Fibroblast of skin of left biceps (primary cell): ENCODE measurements at regions not wholly inside any gene's neighbourhood (a gene's known extent, or its start where the extent isn't known, plus 50 kb on each side); places are given as distances from the start of the nearest gene placed in this dataset.
"Not testable (repeated sequence)": the region's sequence is repeated elsewhere in the genome, so short reads cannot be mapped to it uniquely, and the experiment has no call there.

Experiments used
- DNase-seq, 2 experiments: peaks; one replicate each; pipeline ENCODE4 v3.0.0-alpha.2; 2013; ENCODE audit warnings: low read depth in 2 of 2

DNA sequence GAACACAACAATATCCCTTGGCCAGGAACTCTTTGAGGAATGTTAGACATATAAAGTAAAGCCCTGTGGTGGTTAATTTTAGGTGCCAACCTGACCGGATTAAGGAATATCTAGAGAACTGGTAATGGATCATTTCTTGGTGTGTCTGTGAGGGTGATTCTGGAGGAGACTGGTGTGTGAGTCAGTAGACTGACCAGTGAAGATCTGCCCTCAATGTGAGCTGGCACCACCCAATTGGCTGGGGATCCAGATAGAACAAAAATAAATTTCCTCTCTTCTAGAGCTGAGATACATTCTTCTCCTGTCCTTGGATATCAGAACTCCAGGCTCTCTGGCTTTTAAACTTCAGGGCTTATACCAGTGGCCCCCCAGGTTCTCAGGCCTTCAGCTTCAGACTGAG is 56.2 kb upstream of the TNPO1 start:
- DNase-seq: no peak

DNA sequence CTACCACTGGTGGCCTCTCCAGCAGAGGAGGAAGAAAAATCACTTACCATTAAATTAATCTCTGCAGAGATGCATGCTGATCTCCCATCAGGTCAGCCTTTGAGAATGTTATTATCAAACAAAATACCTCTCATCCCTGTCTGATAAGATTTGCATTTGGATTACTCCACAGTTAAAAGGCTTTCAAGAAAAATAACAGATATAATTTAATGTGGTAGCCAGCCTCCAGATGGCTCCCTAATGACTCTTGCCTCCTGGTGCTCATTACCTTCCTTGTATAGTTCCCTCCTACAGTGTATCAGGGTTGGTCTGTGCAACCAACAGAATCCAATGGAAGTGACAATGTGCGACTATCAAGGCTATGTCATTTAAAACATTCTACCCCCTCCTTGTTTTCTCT is 63.6 kb upstream of the TNPO1 start:
- no peak for DNase-seq

DNA sequence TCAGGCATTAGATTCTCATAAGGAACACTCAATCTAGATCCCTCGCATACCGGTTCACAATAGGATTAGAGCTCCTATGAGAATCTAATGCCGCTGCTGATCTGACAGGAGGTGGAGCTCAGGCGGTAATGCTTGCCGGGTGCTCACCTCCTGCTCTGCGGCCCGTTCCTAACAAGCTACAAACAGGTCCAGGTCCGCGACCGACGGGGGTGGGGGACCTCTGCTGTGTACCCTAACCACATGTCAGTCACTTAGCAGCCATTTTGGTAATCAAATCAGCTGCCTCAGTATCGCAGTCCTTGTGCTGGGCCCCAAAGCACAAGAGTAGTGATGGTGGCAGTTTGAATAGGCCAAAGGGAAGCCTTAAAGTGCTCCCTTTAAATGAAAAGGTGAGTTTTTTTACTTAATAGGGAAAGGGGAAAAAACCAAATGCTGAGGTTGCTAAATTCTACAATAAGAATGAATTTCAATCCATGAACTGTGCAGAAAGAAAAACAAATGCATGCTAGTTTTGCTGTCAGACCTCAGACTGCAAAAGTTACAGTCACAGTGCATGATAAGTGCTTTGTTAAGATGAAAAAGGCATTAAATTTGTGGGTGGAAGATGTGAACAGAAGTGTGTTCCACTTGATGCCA is 67.0 kb upstream of the TNPO1 start:
- no peak for DNase-seq

DNA sequence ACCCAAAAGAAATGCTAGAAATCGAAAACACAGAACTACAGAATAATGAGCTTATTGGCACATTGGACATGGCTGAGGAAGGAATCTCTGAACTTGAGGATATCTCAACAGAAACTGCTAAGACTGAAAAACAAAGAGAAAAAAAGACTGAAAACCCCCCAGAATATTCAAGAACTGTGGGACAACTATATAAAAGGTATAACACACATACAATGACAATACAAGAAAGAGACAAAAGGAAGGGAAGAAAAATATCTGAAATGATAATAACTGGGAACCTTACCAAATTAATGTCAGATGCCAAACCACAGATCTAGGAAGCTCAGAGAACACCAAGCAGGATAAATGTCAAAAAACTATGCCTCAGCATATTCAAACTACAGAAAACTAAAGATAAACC is 68.6 kb upstream of the TNPO1 start:
- no peak for DNase-seq

DNA sequence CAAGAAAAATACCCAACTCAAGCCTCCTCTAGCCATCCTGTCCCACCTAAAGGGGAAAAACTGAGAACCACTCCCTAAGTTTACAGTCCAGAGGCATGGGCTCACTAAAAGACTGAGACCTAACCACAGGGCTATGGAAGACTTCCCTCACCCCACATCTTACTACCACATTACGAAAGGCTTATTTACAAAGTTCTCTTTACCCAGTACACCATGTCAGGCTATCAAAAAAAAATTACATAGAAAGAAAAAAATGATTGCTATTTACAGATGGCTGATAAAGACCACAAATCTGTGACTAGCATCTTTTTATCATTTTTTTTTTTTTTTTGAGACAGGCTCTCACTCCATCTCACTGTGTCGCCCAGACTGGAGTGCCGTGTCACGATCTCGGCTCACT is 69.7 kb upstream of the TNPO1 start:
- DNase-seq: peak in 1 of 2 experiments; percentile 4

DNA sequence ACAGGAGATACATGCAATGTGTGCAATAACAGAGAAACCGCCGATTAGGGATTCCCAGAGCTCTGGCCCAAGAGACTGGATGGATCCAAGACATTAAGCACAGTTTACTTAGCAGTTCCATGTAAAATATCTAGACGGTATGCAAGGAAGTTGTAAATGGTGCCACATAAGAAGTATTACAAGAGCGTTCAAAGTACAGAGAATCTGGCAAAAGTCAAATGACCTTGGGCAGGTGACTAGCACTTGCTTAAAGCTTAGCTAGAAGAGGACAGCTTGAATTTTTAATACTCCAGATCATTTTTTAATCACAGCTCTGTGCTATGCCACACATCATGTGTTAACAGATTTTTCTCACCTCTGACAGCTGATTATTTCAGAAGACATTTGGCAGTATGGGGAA is 72.3 kb upstream of the TNPO1 start:
- no peak for DNase-seq

DNA sequence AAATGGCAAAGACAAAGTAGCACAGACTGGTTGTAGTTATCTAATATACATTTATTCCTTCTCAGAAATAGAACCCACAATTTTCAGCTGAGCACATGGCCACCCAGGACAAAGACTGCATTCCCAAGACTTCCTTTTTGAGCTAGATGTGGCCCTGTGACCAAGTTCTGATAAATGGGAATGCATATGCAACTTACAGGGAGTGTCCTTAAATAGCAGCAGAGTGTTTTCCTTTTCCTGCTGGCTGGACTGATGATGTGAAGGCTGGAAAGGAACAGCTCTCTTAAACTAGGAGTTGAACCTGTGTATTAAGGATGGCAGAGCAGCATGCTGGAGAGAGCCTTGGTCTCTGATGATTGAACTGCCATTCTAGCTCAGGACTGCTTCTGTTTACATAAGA is 74.7 kb upstream of the TNPO1 start:
- DNase-seq: no peak

DNA sequence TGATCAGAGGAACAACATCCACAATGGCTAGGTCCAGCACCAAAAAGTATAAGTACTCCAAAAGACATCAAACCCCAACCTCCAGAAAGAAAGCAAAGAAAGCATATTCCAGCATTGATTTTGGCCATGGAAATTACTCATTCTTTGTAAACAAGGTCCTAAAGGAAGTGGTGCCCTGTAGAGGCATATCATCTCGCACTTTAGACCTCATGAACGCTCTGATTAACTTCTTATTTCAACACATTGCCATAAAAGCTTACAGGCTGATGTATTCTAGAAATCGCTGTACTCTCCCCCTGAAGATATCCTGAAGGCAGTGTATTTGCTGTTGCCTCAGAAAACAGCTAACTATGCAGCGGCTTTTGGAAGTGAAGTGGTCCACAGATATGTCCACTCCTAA is 82.7 kb upstream of the TNPO1 start:
- no peak for DNase-seq

DNA sequence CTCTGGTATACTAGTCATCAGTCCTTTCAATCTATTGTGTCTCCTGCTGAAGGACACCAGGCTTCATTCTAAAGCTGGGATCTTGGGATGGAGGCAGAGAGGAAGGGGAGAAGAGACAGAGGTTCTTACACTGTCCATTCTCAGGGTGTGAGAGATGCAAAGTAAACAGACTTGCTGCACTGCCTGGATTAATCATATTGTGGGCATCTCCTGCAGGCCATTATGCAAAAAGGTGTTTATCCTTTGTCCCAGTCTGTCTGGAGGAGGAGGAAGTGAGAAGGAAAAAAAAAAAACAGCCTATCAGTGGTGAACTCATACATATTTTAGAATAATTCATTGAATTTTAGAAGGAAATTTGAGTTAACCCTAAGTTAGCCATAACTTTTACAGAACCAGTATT is 92.9 kb upstream of the TNPO1 start:
- no peak for DNase-seq

DNA sequence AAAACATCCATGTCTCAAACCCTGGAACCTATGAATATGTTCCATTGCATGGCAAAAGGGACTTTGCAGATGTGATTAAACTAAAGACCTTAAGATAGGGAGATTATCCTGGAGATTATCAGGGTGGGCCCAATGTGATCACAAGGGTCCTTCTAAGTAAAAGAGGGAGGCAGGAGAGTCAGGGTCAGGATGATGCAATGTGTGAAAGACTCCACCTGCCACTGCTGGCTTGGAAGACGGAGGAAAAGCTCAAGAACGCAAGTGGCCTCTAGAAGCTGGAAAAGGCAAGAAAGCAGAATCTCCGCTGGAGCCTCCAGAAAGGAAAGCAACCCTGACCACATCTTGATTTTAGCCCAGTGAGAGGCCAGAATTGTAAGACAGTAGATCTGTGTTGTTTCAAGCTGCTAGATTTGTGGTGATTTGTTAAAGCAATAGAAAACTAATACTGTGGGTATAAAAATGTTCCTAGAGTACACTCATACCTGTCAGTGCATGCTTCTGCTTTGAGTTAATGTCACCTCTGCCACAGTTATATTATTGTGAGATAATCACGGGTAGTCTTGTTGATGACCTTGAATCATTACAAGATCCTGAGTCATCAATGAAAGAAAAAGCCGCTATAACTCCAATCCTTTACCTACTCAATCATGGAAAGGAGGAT is 93.5 kb upstream of the TNPO1 start:
- no peak for DNase-seq

DNA sequence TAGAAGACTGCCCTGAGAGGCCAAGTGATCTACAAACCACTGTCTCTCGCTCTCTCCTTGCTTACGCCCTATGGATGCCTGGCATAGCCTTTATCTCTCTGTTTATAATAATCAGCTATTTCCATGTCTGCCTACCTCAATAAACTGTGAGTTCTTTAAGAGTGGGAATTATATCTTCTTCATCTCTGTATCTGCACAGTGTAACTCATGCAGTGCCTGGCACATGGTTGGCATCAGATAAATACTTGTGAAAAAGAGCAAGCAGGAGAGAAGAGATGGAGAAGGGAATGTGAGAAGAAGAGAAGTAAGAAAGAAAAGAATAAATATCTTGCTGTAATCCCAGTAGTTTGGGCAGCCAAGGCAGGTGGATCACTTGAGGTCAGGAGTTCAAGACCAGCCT is 94.6 kb upstream of the TNPO1 start:
- no peak for DNase-seq

DNA sequence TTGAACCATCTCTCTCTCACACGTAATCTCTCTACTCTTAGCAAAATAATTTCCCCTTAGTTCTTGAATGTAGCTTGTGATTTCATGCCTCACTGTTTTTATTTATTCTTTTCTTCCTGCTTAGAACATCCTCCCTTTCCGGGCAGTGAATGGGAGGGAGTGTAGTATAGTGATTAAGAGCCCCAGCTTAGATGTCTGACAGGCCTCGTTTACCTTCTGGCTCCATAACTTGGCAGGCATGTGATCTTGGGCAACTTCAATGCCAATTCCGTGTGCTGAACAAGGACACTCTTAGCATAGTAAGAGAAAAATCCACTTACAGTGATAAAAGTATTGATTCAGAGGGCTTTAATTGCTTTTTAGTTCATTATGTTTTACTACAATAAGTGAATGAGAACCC is 96.3 kb upstream of the TNPO1 start:
- DNase-seq: no peak

DNA sequence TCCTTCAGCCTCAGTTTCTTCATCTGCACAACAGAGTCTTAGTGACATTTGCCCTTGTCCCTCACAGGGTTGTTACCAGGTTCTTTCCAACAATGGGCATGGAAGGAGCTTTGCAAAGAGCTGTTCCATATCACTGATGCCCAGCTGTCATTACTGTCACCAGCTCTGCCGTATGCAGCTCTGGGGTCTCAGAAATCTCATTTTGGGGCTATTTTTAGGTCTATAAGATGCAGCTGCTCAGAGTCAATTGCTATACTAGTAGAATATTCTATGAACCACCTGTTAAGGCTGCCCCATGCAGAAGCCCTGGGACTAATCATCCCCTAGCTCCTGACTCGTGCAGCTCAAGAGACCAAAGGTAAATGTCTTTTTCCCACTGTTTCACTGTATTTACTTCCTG is 105.1 kb upstream of the TNPO1 start:
- no peak for DNase-seq

DNA sequence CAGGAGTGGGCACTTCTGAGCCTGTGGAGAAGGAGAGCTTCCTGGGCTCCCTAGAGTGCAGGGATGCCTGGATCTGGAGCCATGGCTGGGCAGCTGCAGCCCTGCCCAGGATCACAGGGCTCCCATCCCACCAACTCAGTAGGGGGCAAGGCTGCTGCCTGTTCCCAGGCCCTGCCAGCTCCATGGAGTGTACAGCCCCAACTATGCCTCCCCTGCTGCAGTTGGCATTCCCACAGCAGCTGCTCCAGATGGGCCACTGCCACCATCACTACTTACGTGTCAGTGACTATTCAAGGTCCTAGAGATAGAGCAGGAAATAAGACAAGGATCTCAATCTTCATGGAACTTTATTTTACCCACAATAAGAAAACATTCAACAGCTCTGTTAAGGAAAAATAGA is 107.1 kb upstream of the TNPO1 start:
- DNase-seq: no peak

DNA sequence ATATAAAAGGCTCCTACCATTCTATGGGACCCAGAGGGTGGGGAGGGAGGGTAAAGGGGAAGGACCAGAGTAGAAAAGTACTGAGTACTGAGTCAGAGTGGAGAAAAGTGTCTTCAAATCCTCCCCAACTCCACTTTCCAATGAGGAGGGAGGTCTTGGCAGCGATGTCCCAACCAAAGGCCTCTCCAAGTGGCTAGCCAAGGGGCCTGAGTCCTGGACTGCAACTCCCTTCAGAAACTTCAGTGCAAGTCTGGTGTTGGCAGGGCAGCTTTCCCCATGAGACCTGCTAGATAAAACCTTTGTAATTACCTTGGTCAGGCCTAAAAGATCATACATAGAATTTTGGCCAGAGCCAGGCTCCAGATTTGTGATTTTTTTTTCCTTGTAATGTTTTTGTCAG is 111.3 kb upstream of the TNPO1 start:
- DNase-seq: no peak

DNA sequence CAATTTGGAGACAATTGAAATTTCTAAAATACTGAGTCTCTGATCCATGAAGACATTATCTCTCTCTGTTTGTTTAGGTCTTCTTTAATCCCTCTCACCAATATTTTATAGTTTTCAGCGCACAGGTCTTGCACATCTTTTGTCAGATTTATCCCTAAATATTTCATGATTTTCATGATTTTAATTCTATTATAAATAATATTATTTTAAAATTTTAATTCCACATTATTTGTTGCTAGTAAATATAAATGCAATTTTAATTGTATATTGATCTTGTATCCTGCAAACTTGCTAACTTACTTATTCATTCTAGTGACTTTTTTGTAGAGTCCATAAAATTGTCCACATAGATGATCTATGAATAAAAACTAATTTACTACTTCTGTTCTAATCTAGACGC is 112.6 kb upstream of the TNPO1 start:
- DNase-seq: no peak

DNA sequence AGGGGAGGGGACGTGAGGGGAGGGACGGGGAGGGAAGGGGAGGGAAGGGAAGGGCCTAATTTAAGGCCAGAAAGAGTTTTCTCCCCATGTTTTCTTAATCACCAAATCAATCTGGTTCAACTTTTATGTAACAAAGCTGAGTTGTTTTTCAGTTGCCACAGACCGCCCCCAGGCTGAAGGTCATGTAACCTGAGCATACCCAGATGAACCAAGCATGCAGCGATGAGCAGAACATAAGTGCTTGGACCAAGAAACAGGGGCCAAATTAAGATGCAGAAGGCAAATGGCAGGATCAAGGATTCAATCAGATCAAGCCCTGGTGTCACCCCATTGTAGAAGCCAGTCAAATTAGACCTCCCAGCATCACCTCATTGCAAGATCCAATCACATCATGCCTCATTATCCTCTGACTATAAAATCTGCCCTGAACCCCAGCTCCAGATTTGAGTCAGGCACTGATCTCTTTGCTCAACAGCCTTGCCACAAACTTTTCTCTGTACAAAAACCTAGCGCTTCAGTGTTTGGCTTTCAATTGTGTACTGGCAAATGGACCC is 113.5 kb upstream of the TNPO1 start:
- DNase-seq: no peak

DNA sequence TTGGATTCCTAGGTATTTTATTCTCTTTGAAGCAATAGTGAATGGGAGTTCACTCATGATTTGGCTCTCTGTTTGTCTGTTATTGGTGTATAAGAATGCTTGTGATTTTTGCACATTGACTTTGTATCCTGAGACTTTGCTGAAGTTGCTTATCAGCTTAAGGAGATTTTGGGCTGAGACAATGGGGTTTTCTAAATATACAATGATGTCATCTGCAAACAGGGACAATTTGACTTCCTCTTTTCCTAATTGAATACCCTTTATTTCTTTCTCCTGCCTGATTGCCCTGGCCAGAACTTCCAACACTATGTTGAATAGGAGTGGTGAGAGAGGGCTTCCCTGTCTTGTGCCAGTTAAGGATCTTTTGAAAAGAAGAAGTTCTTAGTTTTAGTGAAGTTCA is 114.4 kb upstream of the TNPO1 start:
- not testable (repeated sequence) for DNase-seq

DNA sequence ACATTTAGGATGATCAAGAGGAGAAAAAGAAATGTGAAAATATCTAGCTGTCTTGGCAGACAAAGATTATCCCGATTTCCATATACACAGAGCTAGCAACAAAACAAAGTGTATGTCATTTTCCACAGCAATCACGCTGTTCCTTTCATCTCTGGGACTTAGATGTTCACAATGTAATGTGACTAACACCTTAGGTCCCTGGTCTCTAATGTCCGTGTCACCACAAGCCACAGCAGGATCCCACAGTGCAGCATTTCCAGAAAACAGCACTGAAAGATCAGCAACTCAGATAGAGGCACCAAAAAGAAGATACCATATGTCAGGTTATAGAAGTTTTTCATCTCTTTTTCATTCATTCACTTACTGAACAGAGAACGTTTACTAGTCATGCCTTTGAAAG is 118.0 kb upstream of the TNPO1 start:
- no peak for DNase-seq

DNA sequence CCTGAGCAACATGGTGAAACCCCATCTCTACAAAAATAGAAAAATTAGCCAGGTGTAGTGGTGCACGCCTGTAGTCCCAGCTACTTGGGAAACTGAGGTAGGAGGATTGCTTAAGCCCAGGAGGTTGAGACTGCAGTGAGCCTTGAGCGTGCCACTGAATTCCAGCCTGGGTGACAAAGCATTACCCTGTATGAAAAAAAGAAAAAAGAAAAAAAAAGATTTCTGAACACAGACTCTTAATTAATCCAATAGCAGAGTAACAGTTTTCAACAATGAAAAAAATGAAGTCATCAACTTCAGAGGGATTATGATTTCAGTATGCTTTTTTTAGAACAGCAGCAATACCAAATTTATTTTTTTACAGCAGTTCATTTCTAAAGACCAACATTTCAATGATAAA is 118.8 kb upstream of the TNPO1 start:
- no peak for DNase-seq

DNA sequence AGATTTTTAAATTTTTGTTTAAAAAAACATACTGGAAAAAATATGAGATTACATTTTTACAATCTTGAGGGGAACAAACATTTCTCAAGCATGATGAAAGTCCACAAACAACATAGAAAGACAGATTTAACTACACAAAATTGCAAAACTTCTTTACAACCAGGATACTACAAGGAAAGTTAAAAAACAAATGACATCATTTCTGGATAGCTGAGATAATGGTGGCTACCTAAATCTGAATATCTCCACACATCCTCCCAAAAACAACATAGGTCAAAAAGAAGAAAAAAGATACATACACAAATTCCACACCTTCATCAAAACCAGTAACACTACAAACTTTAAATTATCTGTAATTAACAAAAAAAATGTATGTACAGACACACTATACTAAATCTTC is 120.8 kb upstream of the TNPO1 start:
- DNase-seq: no peak

DNA sequence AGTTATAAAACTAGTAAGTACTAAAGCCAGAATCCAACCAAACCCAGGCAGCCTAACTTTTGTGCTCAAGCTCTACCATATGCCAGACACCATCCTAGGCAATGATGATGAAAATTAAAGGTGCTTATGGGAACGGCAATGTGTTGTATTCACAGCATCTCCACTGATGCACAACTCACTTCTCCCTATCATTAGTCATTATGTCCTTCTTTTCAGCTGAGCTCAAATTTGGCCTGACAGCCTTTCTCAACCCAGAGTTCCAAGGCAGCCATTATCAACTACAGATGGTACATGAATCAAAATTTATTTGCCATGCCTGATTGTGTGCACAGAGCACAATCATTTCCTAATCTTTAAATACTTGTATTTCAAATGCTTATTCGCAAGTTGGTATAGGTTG is 121.6 kb upstream of the TNPO1 start:
- no peak for DNase-seq

DNA sequence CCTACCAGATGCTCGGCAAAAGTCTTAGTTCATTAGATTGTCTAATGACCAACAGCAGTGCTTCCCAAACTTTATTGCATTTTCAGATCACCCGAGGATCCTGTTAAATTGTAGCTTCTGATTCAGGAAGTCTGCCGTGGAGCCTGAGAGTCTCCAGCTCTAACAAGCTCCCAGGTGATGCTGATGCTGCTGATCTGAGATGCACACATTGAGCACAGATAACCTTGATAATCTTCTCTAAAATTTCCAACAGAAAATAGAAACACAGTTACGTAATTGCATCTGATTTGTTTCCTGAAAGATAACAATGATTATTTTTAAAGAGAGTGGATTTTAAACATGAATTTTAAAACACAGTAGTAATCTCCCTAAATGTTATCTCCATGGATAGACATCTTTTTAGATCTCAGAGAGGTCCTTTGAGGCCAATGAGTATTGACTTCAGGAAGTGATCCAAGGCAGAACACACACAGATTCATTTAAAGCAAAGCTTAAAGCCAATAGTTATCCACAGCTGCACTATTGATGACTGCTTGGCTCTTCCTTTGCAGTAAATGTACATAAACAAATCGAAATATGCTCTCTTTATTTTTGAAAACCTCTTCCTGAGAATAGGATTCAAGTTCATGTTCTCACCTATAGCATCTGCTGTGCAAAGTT is 122.8 kb upstream of the TNPO1 start:
- DNase-seq: no peak
